ENCODE measurements at regions not wholly inside any gene's neighbourhood (a gene's known extent, or its start where the extent isn't known, plus 50 kb on each side); places are given as distances from the start of the nearest gene placed in this dataset.
"Not testable (repeated sequence)": the region's sequence is repeated elsewhere in the genome, so short reads cannot be mapped to it uniquely, and the experiment has no call there.

DNA sequence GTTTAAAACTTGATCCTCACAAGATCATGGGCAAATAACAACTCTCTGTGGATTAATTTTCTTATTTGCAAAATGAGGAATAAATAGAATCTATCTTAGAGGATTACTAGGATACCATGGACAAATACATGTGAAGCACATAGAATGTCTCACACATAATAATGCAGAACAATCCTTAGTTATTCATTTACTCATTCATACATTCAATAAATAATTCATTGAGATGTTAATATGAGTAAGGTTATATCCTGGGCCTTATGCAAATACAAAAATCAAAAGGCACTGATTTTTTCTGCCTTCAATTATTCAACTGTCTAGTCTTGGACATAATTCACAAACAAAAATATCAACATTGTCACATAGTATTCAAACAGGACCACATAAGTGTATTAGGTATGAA, 654.1 kb downstream of the MECOM start:
- Histone ChIP-seq H3K4me3 (replicated peaks; ENCODE audit: low read depth, low read length) (no peak overlapping the region), H3K36me3 (ENCODE audit: control insufficient read depth, insufficient read depth, low read length) (no peaks in the 10 kb centered on the region), H3K27me3 (replicated peaks; ENCODE audit: control insufficient read depth, insufficient read depth, low read length) (no peaks in the 10 kb centered on the region)
- TF ChIP-seq, protein P1, sequence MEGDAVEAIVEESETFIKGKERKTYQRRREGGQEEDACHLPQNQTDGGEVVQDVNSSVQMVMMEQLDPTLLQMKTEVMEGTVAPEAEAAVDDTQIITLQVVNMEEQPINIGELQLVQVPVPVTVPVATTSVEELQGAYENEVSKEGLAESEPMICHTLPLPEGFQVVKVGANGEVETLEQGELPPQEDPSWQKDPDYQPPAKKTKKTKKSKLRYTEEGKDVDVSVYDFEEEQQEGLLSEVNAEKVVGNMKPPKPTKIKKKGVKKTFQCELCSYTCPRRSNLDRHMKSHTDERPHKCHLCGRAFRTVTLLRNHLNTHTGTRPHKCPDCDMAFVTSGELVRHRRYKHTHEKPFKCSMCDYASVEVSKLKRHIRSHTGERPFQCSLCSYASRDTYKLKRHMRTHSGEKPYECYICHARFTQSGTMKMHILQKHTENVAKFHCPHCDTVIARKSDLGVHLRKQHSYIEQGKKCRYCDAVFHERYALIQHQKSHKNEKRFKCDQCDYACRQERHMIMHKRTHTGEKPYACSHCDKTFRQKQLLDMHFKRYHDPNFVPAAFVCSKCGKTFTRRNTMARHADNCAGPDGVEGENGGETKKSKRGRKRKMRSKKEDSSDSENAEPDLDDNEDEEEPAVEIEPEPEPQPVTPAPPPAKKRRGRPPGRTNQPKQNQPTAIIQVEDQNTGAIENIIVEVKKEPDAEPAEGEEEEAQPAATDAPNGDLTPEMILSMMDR (IDR thresholded peaks at IDR 0.05; ENCODE audit: insufficient read depth, low read length, poor library complexity, severe bottlenecking) = no peak
- DNase-seq (ENCODE audit: extremely low read depth, insufficient read length) = no peak

DNA sequence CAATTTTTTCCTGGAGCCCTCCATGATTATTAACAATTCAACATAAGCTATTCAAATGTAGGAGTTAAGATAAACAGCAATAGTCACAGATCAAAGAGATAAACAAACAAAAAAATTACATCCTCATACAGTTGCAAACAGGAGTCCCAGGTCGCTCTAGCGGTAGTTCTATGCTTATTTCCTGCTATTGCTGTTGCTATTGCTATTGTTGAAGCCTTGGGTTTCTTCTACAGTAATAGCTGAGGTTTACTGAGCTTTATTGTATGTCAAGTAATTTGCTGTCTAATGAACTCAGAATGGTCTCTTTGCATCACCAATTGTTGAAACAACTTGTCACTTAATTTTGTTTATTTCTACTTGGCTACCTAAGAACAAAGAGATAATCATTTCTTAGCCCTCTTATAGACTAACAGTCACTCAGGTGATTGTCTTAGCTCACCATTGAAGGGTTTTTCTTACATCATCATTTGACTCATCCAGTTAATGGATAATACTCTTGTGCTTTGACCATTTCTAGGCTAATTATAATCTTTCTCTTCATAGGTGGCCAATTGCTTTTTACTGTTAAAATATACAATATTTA, 654.6 kb downstream of the MECOM start:
- Histone ChIP-seq H3K27me3 (replicated peaks; ENCODE audit: control insufficient read depth, insufficient read depth, low read length) (no peaks in the 10 kb centered on the region), H3K36me3 (ENCODE audit: control insufficient read depth, insufficient read depth, low read length) (no peaks in the 10 kb centered on the region), H3K4me3 (replicated peaks; ENCODE audit: low read depth, low read length) (no peak overlapping the region)
- TF ChIP-seq, protein P1 (IDR thresholded peaks at IDR 0.05; ENCODE audit: insufficient read depth, low read length, poor library complexity, severe bottlenecking) = no peak
- DNase-seq (ENCODE audit: extremely low read depth, insufficient read length) = no peak

DNA sequence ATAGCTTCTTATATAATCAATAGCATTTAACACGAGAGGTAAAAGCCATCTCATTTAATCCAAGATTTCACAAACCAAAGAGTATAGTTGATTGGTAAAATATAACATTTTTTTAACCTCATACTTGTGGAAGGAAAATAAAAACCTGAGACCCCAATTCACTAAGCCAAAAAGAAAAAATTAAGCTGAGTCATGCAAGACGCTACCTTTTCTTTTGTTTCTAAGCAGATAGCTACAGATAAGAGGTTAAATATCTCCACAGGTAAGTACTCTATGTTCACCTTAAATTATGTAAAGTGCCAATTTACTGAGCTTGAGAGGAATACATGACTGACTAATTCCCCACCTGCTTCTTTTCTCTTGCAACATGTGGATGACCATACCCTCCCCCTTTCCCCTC, 656.4 kb downstream of the MECOM start:
- no peak for DNase-seq (ENCODE audit: extremely low read depth, insufficient read length)
- TF ChIP-seq, protein P1 (IDR thresholded peaks at IDR 0.05; ENCODE audit: insufficient read depth, low read length, poor library complexity, severe bottlenecking) = no peak
- H3K27me3 ChIP-seq (replicated peaks; ENCODE audit: control insufficient read depth, insufficient read depth, low read length) = no peaks in the 10 kb centered on the region
- no peaks in the 10 kb centered on the region for H3K36me3 ChIP-seq (ENCODE audit: control insufficient read depth, insufficient read depth, low read length)
- no peak overlapping the region for H3K4me3 ChIP-seq (replicated peaks; ENCODE audit: low read depth, low read length)

DNA sequence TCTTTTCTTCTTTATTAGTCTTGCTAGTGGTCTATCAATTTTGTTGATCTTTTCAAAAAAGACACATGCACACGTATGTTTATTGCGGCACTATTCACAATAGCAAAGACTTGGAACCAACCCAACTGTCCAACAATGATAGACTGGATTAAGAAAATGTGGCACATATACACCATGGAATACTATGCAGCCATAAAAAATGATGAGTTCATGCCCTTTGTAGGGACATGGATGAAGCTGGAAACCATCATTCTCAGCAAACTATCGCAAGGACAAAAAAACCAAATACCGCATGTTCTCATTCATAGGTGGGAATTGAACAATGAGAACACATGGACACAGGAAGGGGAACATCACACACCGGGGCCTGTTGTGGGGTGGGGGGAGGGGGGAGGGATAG, 657.1 kb downstream of the MECOM start:
- H3K36me3 ChIP-seq (ENCODE audit: control insufficient read depth, insufficient read depth, low read length); H3K27me3 ChIP-seq (replicated peaks; ENCODE audit: control insufficient read depth, insufficient read depth, low read length); H3K4me3 ChIP-seq (replicated peaks; ENCODE audit: low read depth, low read length); DNase-seq (ENCODE audit: extremely low read depth, insufficient read length): not testable (repeated sequence)

DNA sequence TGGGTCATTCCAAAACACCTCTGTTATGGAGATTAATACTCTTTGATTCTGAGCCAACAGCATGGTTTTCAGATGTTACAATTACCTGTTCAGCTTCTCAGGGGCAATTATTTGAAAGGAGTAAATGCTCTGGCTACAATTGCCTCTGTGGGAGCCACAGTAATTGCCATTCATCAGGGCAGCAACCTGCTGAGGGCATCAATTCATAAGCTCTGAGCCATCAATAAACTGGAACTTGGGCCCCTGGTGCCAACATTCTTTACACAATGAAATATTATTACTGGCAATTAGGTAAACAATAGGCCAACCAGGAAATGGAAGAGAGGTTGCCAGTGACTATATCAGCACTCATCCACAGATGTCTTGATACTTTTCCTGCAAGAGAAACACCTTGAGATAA, 660.8 kb downstream of the MECOM start:
- no peak overlapping the region for H3K4me3 ChIP-seq (replicated peaks; ENCODE audit: low read depth, low read length)
- no peaks in the 10 kb centered on the region for H3K36me3 ChIP-seq (ENCODE audit: control insufficient read depth, insufficient read depth, low read length)
- DNase-seq (ENCODE audit: extremely low read depth, insufficient read length) = no peak
- TF ChIP-seq, protein P1 (IDR thresholded peaks at IDR 0.05; ENCODE audit: insufficient read depth, low read length, poor library complexity, severe bottlenecking) = no peak
- H3K27me3 ChIP-seq (replicated peaks; ENCODE audit: control insufficient read depth, insufficient read depth, low read length) = no peaks in the 10 kb centered on the region

DNA sequence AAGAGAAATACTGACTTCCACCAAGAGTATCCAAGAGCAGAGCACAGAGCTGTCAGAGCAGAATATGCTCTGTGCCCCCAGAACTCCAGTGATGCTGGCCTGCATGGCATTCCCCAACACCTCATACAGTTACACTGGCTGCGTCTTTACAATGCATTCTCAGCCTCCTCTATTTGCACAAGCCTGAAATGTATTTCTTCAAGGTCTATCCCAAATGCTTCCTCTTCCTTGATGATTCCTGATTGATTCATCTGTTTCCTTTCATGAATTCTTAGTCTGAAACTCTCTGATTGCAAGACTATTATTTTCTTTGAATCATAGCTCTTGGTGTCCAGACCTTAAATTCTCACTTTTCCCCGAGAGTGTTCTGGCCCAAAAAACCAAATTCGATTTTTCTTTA, 664.7 kb downstream of the MECOM start:
- no peaks in the 10 kb centered on the region for H3K27me3 ChIP-seq (replicated peaks; ENCODE audit: control insufficient read depth, insufficient read depth, low read length)
- no peak overlapping the region for H3K4me3 ChIP-seq (replicated peaks; ENCODE audit: low read depth, low read length)
- no peaks in the 10 kb centered on the region for H3K36me3 ChIP-seq (ENCODE audit: control insufficient read depth, insufficient read depth, low read length)
- TF ChIP-seq, protein P1 (IDR thresholded peaks at IDR 0.05; ENCODE audit: insufficient read depth, low read length, poor library complexity, severe bottlenecking) = no peak
- DNase-seq (ENCODE audit: extremely low read depth, insufficient read length) = no peak

All from GM06990 (cell line).